ENCODE measurements at regions not wholly inside any gene's neighbourhood (a gene's known extent, or its start where the extent isn't known, plus 50 kb on each side); places are given as distances from the start of the nearest gene placed in this dataset.
"Not testable (repeated sequence)": the region's sequence is repeated elsewhere in the genome, so short reads cannot be mapped to it uniquely, and the experiment has no call there.

GRCh38 chr12:33825986-33826602 is 196.2 kb upstream of the ALG10 start:
- DNase-seq (ENCODE audit: low spot score) = no peak

GRCh38 chr12:33828326-33828725 is 194.0 kb upstream of the ALG10 start:
- no peak for DNase-seq (ENCODE audit: low spot score)

- DNase-seq (ENCODE audit: low spot score) = no peak
Measured at GRCh38 chr12:33830070-33830469, 192.2 kb upstream of the ALG10 start.

- DNase-seq (ENCODE audit: low spot score) = no peak
Measured at GRCh38 chr12:33832900-33833299, 189.4 kb upstream of the ALG10 start.

GRCh38 chr12:33834672-33835071 is 187.6 kb upstream of the ALG10 start:
- DNase-seq (ENCODE audit: low spot score) = no peak

- DNase-seq (ENCODE audit: low spot score) = no peak
Measured at GRCh38 chr12:33876618-33877017, 145.7 kb upstream of the ALG10 start.

- DNase-seq (ENCODE audit: low spot score) = no peak
Measured at GRCh38 chr12:33892425-33892824, 129.9 kb upstream of the ALG10 start.

- not testable (repeated sequence) for DNase-seq (ENCODE audit: low spot score)
Measured at GRCh38 chr12:33920460-33920859, 101.8 kb upstream of the ALG10 start.

GRCh38 chr12:33926095-33926494 is 96.2 kb upstream of the ALG10 start:
- DNase-seq (ENCODE audit: low spot score) = no peak

- not testable (repeated sequence) for DNase-seq (ENCODE audit: low spot score)
Measured at GRCh38 chr12:33937669-33938068, 84.6 kb upstream of the ALG10 start.

GRCh38 chr12:33942172-33942571 is 80.1 kb upstream of the ALG10 start:
- no peak for DNase-seq (ENCODE audit: low spot score)

- DNase-seq (ENCODE audit: low spot score) = no peak
Measured at GRCh38 chr12:33944703-33945437, 77.4 kb upstream of the ALG10 start.

GRCh38 chr12:33945438-33945784 is 76.9 kb upstream of the ALG10 start:
- no peak for DNase-seq (ENCODE audit: low spot score)

- not testable (repeated sequence) for DNase-seq (ENCODE audit: low spot score)
Measured at GRCh38 chr12:33966219-33966618, 56.1 kb upstream of the ALG10 start.

- no peak for DNase-seq (ENCODE audit: low spot score)
Measured at GRCh38 chr12:33967760-33968159, 54.5 kb upstream of the ALG10 start.

Measured in GM03348 (cell line).